Activated T-helper 17 cell treated with anti-CD3 and anti-CD28 coated beads, Interleukin-2, amount 50 U/mL, for 72 hours (primary cell): ENCODE measurements at regions not wholly inside any gene's neighbourhood (a gene's known extent, or its start where the extent isn't known, plus 50 kb on each side); places are given as distances from the start of the nearest gene placed in this dataset.
"Not testable (repeated sequence)": the region's sequence is repeated elsewhere in the genome, so short reads cannot be mapped to it uniquely, and the experiment has no call there.

ENCODE experiments used
- ATAC-seq: fragments of 150-1000 bp; cut with Tn5 transposase; replicated peaks from 2 replicates; pipeline ENCODE4 v1.10.0; 2021; ENCODE audit warnings: mild to moderate bottlenecking, moderate library complexity
- H3K27ac Mint-ChIP-seq: one replicate; pipeline ENCODE4 v1.8.0; 2022; ENCODE audit warnings: mixed read lengths
- H3K27me3 Mint-ChIP-seq: one replicate; pipeline ENCODE4 v1.8.0; 2022; ENCODE audit warnings: mixed read lengths
- H3K36me3 Mint-ChIP-seq: one replicate; pipeline ENCODE4 v1.8.0; 2022; ENCODE audit warnings: low read depth, mild to moderate bottlenecking, mixed read lengths
- H3K4me1 Mint-ChIP-seq: one replicate; pipeline ENCODE4 v1.8.0; 2022; ENCODE audit warnings: mixed read lengths
- H3K4me3 Mint-ChIP-seq: one replicate; pipeline ENCODE4 v1.8.0; 2022; ENCODE audit warnings: mild to moderate bottlenecking, mixed read lengths
- H3K9me3 Mint-ChIP-seq: one replicate; pipeline ENCODE4 v1.8.0; 2022; ENCODE audit warnings: mixed read lengths

- ATAC-seq: no peak
- H3K9me3 Mint-ChIP-seq: no peaks in the 10 kb centered on the region
- no peak overlapping the region for H3K27ac Mint-ChIP-seq
- no peak overlapping the region for H3K4me3 Mint-ChIP-seq
- H3K27me3 Mint-ChIP-seq: peaks cover 10% of the 10 kb centered on the region
- H3K36me3 Mint-ChIP-seq: no peaks in the 10 kb centered on the region
- H3K4me1 Mint-ChIP-seq: no peaks in the 10 kb centered on the region
Measured at GRCh38 chr1:157460381-157460780, 91.9 kb downstream of the FCRL5 start.

- Mint-ChIP-seq H3K4me3 (no peak overlapping the region), H3K27ac (no peak overlapping the region), H3K36me3 (no peaks in the 10 kb centered on the region), H3K4me1 (no peaks in the 10 kb centered on the region), H3K9me3 (no peaks in the 10 kb centered on the region), H3K27me3 (peaks cover 17% of the 10 kb centered on the region)
- ATAC-seq: no peak
Measured at GRCh38 chr1:157457279-157457678, 95.0 kb downstream of the FCRL5 start.

- peaks cover 14% of the 10 kb centered on the region for H3K27me3 Mint-ChIP-seq
- no peaks in the 10 kb centered on the region for H3K4me1 Mint-ChIP-seq
- H3K27ac Mint-ChIP-seq: no peak overlapping the region
- no peaks in the 10 kb centered on the region for H3K36me3 Mint-ChIP-seq
- ATAC-seq: no peak
- no peaks in the 10 kb centered on the region for H3K9me3 Mint-ChIP-seq
- no peak overlapping the region for H3K4me3 Mint-ChIP-seq
Measured at GRCh38 chr1:157455318-157455717, 97.0 kb downstream of the FCRL5 start.

GRCh38 chr1:157450106-157450505 is 102.2 kb downstream of the FCRL5 start:
- no peak overlapping the region for H3K4me3 Mint-ChIP-seq

GRCh38 chr1:157448636-157449035 is 103.7 kb downstream of the FCRL5 start:
- Mint-ChIP-seq H3K4me3 (no peak overlapping the region), H3K9me3 (no peaks in the 10 kb centered on the region), H3K4me1 (no peaks in the 10 kb centered on the region), H3K27me3 (peaks cover 4% of the 10 kb centered on the region), H3K27ac (no peak overlapping the region), H3K36me3 (no peaks in the 10 kb centered on the region)
- ATAC-seq: no peak

More at GRCh38 chr1:157450106-157450505, 102.2 kb downstream of the FCRL5 start:
- Mint-ChIP-seq H3K27me3 (peaks cover 6% of the 10 kb centered on the region), H3K9me3 (no peaks in the 10 kb centered on the region), H3K27ac (no peak overlapping the region), H3K36me3 (no peaks in the 10 kb centered on the region), H3K4me1 (no peaks in the 10 kb centered on the region)
- no peak for ATAC-seq

GRCh38 chr1:157446356-157446755 is 106.0 kb downstream of the FCRL5 start:
- H3K9me3 Mint-ChIP-seq, H3K4me3 Mint-ChIP-seq, H3K27ac Mint-ChIP-seq, H3K36me3 Mint-ChIP-seq, ATAC-seq, H3K27me3 Mint-ChIP-seq, H3K4me1 Mint-ChIP-seq: not testable (repeated sequence)

GRCh38 chr1:157445616-157446140 is 106.6 kb downstream of the FCRL5 start:
- ATAC-seq, H3K9me3 Mint-ChIP-seq, H3K27me3 Mint-ChIP-seq, H3K4me1 Mint-ChIP-seq, H3K4me3 Mint-ChIP-seq, H3K27ac Mint-ChIP-seq, H3K36me3 Mint-ChIP-seq: not testable (repeated sequence)

GRCh38 chr1:157442065-157442464 is 110.2 kb downstream of the FCRL5 start:
- Mint-ChIP-seq H3K27me3 (no peaks in the 10 kb centered on the region), H3K4me1 (no peaks in the 10 kb centered on the region), H3K9me3 (no peaks in the 10 kb centered on the region), H3K36me3 (no peaks in the 10 kb centered on the region), H3K4me3 (no peak overlapping the region), H3K27ac (no peak overlapping the region)
- no peak for ATAC-seq

GRCh38 chr1:157439302-157439954 is 112.9 kb downstream of the FCRL5 start:
- no peaks in the 10 kb centered on the region for H3K9me3 Mint-ChIP-seq
- no peaks in the 10 kb centered on the region for H3K4me1 Mint-ChIP-seq
- H3K27ac Mint-ChIP-seq: no peak overlapping the region
- H3K27me3 Mint-ChIP-seq: peaks cover 8% of the 10 kb centered on the region
- ATAC-seq: no peak
- no peaks in the 10 kb centered on the region for H3K36me3 Mint-ChIP-seq
- H3K4me3 Mint-ChIP-seq: no peak overlapping the region

- Mint-ChIP-seq H3K27ac (no peak overlapping the region), H3K9me3 (no peaks in the 10 kb centered on the region), H3K4me3 (no peak overlapping the region), H3K27me3 (peaks cover 15% of the 10 kb centered on the region), H3K36me3 (no peaks in the 10 kb centered on the region), H3K4me1 (no peaks in the 10 kb centered on the region)
- ATAC-seq: no peak
Measured at GRCh38 chr1:157438613-157439012, 113.7 kb downstream of the FCRL5 start.

GRCh38 chr1:157438146-157438545 is 114.2 kb downstream of the FCRL5 start:
- no peak for ATAC-seq
- peaks cover 18% of the 10 kb centered on the region for H3K27me3 Mint-ChIP-seq

GRCh38 chr1:157437296-157437695 is 115.0 kb downstream of the FCRL5 start:
- Mint-ChIP-seq H3K27ac (no peak overlapping the region), H3K4me3 (no peak overlapping the region), H3K27me3 (peaks cover 22% of the 10 kb centered on the region), H3K36me3 (no peaks in the 10 kb centered on the region), H3K4me1 (no peaks in the 10 kb centered on the region), H3K9me3 (no peaks in the 10 kb centered on the region)
- ATAC-seq: no peak

More at GRCh38 chr1:157438146-157438545, 114.2 kb downstream of the FCRL5 start:
- H3K27ac Mint-ChIP-seq: no peak overlapping the region
- no peaks in the 10 kb centered on the region for H3K4me1 Mint-ChIP-seq
- H3K4me3 Mint-ChIP-seq: no peak overlapping the region
- no peaks in the 10 kb centered on the region for H3K36me3 Mint-ChIP-seq
- no peaks in the 10 kb centered on the region for H3K9me3 Mint-ChIP-seq

- no peak overlapping the region for H3K27ac Mint-ChIP-seq
- H3K9me3 Mint-ChIP-seq: no peaks in the 10 kb centered on the region
- no peaks in the 10 kb centered on the region for H3K4me1 Mint-ChIP-seq
- ATAC-seq: no peak
- no peak overlapping the region for H3K4me3 Mint-ChIP-seq
- no peaks in the 10 kb centered on the region for H3K36me3 Mint-ChIP-seq
- peaks cover 22% of the 10 kb centered on the region for H3K27me3 Mint-ChIP-seq
Measured at GRCh38 chr1:157431751-157432150, 120.6 kb downstream of the FCRL5 start.

- Mint-ChIP-seq H3K27me3 (peaks cover 17% of the 10 kb centered on the region), H3K4me1 (no peaks in the 10 kb centered on the region)
Measured at GRCh38 chr1:157429601-157430240, 122.6 kb downstream of the FCRL5 start.

GRCh38 chr1:157423764-157424163 is 128.6 kb downstream of the FCRL5 start:
- H3K4me1 Mint-ChIP-seq, H3K27ac Mint-ChIP-seq, ATAC-seq, H3K27me3 Mint-ChIP-seq, H3K36me3 Mint-ChIP-seq, H3K9me3 Mint-ChIP-seq, H3K4me3 Mint-ChIP-seq: not testable (repeated sequence)

More at GRCh38 chr1:157429601-157430240, 122.6 kb downstream of the FCRL5 start:
- H3K9me3 Mint-ChIP-seq: no peaks in the 10 kb centered on the region
- H3K36me3 Mint-ChIP-seq: no peaks in the 10 kb centered on the region
- ATAC-seq: no peak
- H3K4me3 Mint-ChIP-seq: no peak overlapping the region
- no peak overlapping the region for H3K27ac Mint-ChIP-seq
